Right cardiac atrium (tissue), 5 donors: ENCODE measurements at regions not wholly inside any gene's neighbourhood (a gene's known extent, or its start where the extent isn't known, plus 50 kb on each side); places are given as distances from the start of the nearest gene placed in this dataset.

Experiments
- ATAC-seq, 2 donors: fragments of 200-7000 bp; cut with Tn5 transposase; one replicate each; pipeline versions ENCODE4 v1.8.0 to v1.9.1; 2020; ENCODE audit warnings: moderate library complexity in 2 of 2, mild to moderate bottlenecking in 1 of 2
- DNase-seq, 3 donors: peaks; one replicate each; pipeline ENCODE4 v3.0.0-alpha.2; 2020
- H3K27ac ChIP-seq: one replicate; pipeline ENCODE4 v1.5.1; 2013; ENCODE audit warnings: mild to moderate bottlenecking, low read length, control low read depth, moderate library complexity
- H3K27me3 ChIP-seq: one replicate; pipeline ENCODE4 v1.6.1; 2013; ENCODE audit not compliant: control insufficient read depth, insufficient read depth
- H3K4me1 ChIP-seq: one replicate; pipeline ENCODE4 v1.6.1; 2013; ENCODE audit warnings: low read length; ENCODE audit not compliant: control insufficient read depth, insufficient read depth
- H3K4me3 ChIP-seq: one replicate; pipeline ENCODE4 v1.5.1; 2013; ENCODE audit warnings: low read length, control low read depth
- H3K9me3 ChIP-seq: one replicate; pipeline ENCODE4 v1.6.1; 2013; ENCODE audit warnings: low read length; ENCODE audit not compliant: control insufficient read depth
- WGBS: extraction: QIAGEN DNeasy Blood & Tissue Kit; methylation state at CpG from one replicate; pipeline ENCODE4 v1.1.7; 2013; 5-methylcytosine and 5-hydroxymethylcytosine counted together
- intact Hi-C, 4 donors: fragments of 100-400 bp; cut with DNase I; formaldehyde crosslinking; loops; one replicate each; pipeline versions ENCODE4 v1.11.0 to v1.14.0; 2022 to 2023
- donor health status: healthy with polysubstance abuse.
- donor health status: DM: no; HTN: yes; CAD: no.
- donor health status: DM: no; HTN: no; CAD: no.
- donor health status: DM: no; HTN: yes; CAD: no; lungs with severe emphysema.
- donor health status: DM: yes; HTN: yes; CAD: no.

DNA sequence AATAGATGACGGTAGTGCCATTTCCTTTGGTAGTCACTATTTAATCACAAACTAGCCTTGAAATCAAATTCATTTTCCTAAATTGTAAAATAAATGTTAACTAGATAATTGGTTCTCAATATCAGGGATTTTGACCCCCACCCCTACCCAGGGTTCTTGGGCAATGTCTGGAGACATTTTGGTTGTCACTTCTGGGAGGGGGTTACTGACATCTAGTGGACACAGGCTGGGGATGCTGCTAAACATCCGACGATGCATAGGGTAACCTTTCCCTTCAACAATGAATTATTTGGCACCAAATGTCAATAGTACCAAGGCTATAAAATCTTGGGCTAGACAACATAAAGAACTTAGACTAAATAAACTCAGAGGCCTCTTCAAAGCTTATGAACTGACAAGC, 285.8 kb upstream of the TRPC5 start:
- DNase-seq (no peak), ATAC-seq (no peak)
- WGBS = 26% methylated on average over 3 of the region's 3 CpGs
- Histone ChIP-seq H3K27me3 (no peaks in the 10 kb centered on the region), H3K27ac (no peak overlapping the region), H3K4me3 (no peak overlapping the region), H3K4me1 (no peaks in the 10 kb centered on the region), H3K9me3 (no peaks in the 10 kb centered on the region)
- intact Hi-C loops = no loop called here

DNA sequence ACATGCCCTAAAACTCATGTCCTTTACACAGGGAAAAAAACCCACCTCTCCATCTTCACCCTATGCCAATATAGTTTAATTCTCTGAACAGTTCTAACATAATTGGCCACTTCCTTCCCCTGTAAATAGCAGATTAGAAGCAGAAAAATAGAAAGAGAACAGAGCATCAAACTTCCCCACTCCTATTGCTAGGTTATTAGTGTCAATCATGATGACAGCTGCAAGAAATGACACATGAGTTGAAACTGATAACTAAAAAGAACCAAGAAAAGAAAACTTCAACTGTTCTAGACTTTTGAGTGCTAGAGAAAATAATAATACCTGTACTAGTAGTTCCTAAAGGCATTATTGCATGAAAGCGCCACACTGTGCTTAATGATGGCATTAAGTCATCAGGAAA, 284.5 kb upstream of the TRPC5 start:
- WGBS = 96% methylated on average over 1 of the region's 1 CpG
- Histone ChIP-seq H3K4me3 (no peak overlapping the region), H3K27ac (no peak overlapping the region), H3K9me3 (no peaks in the 10 kb centered on the region), H3K4me1 (no peaks in the 10 kb centered on the region), H3K27me3 (no peaks in the 10 kb centered on the region)
- no peak for DNase-seq
- no peak for ATAC-seq
- intact Hi-C loops = no loop called here

DNA sequence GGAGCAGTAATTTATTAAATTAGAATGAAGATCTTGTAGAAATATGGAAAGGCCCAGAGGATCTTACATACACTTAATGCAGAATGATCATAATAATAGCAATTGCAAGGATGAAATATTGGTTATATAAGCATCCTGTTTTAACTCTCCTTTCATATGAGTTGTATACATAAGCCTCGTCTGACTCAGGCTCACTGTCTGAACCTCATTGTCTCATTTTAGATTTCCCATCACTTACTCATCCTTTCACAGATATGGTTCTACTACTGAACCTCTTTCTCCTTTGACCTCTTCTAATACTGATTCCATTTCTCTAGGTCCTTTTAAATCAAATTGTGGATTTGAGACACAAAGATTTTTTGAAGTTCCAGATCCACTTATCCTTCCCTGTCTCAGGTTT, 277.3 kb upstream of the TRPC5 start:
- 59% methylated on average over 1 of the region's 1 CpG for WGBS
- no peaks in the 10 kb centered on the region for H3K9me3 ChIP-seq
- no peak for ATAC-seq
- H3K27me3 ChIP-seq = no peaks in the 10 kb centered on the region
- H3K4me3 ChIP-seq = no peak overlapping the region
- no peak for DNase-seq
- intact Hi-C loops = no loop called here
- no peaks in the 10 kb centered on the region for H3K4me1 ChIP-seq
- H3K27ac ChIP-seq = no peak overlapping the region

DNA sequence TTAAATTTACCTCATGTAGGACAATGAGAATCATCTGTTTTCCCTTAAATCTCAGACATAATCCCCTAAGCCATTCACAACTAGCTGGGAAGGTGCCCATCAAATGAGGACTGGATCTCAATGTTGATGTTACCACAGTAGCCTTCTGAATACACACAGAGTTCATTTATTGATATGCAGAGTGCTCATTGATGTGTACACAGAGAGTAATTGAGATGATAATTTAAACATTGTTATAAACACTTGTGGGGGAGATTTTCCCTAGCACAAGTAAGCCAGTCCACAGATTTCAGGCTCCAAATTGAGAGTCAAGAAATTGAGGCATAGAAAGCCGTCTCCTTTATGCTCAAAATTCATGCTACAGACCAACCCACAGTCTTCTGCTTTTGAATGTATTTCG, 273.4 kb upstream of the TRPC5 start:
- no peaks in the 10 kb centered on the region for H3K27me3 ChIP-seq
- H3K4me1 ChIP-seq = no peaks in the 10 kb centered on the region
- H3K9me3 ChIP-seq = no peaks in the 10 kb centered on the region
- no peak for DNase-seq
- no peak overlapping the region for H3K4me3 ChIP-seq
- H3K27ac ChIP-seq = no peak overlapping the region
- ATAC-seq = no peak
- intact Hi-C loops = no loop called here
- 53% methylated on average over 2 of the region's 2 CpGs for WGBS

DNA sequence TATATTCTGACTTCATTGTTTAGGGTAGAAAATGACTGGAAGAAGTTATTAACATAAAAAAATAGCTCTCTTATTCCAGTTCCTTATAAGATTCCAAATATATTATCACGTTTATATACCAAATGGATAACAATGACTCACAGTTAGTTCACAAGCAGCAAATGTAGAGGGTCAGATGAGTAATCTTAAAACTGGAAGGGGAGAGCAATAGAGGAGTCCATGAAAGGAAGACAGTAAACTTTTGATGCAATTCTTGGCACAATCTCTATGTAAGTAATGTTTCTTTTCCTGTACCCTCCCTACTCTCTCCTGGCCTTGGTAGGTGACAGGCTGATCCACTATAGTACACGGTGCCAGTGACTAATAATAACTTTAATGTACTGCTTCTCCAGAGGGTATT, 259.0 kb upstream of the TRPC5 start:
- WGBS = 35% methylated on average over 2 of the region's 2 CpGs
- no peaks in the 10 kb centered on the region for H3K27me3 ChIP-seq
- H3K4me3 ChIP-seq = no peak overlapping the region
- ATAC-seq (no peak), DNase-seq (no peak)
- no peaks in the 10 kb centered on the region for H3K9me3 ChIP-seq
- H3K27ac ChIP-seq = no peak overlapping the region
- intact Hi-C loops = no loop called here
- no peaks in the 10 kb centered on the region for H3K4me1 ChIP-seq

DNA sequence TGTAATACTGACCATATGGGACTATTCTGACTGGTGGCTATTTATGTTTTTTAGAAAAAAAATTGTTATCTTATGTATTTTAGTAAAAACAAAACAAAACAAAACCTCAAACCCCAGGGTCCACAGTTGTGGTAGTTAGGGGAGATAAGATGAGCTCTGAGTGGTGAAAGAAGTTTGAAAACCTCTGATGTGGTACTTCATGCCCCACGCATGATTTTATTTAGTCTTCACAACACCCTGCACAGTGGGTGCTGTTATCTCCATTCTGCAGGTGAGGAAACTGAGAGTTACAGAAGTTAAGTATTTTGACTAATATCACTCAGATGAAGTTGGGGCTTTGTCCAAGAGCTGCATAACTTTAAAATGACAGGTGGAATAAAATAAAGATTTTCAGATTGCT, 230.6 kb upstream of the TRPC5 start:
- no peak for ATAC-seq
- no peaks in the 10 kb centered on the region for H3K27me3 ChIP-seq
- no peak overlapping the region for H3K4me3 ChIP-seq
- no peak for DNase-seq
- intact Hi-C loops = no loop called here
- 70% methylated on average over 1 of the region's 1 CpG for WGBS
- no peaks in the 10 kb centered on the region for H3K9me3 ChIP-seq
- no peak overlapping the region for H3K27ac ChIP-seq
- H3K4me1 ChIP-seq = no peaks in the 10 kb centered on the region

DNA sequence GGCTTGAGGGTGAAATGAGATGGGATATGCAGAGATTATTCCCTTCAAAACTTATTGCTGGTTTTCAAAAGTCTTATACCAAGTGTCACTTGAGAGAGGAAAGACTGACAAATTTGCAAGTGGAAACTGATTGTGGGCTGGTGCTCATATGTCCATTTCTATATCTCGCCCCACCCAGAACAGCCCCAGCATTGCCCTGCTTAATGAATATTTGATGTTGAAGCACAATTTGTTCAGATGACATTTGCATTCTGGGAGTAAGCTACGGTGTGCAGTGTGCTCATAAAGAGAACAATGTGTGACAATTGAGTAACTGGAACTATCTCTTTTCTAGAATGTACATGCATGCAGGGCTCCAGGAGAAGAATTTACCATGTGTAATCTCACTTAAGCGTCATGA, 223.5 kb upstream of the TRPC5 start:
- WGBS = 80% methylated on average over 3 of the region's 3 CpGs
- H3K4me1 ChIP-seq = no peaks in the 10 kb centered on the region
- H3K27ac ChIP-seq = no peak overlapping the region
- no peak overlapping the region for H3K4me3 ChIP-seq
- intact Hi-C loops = no loop called here
- no peak for DNase-seq
- H3K27me3 ChIP-seq = no peaks in the 10 kb centered on the region
- no peaks in the 10 kb centered on the region for H3K9me3 ChIP-seq
- ATAC-seq = no peak

DNA sequence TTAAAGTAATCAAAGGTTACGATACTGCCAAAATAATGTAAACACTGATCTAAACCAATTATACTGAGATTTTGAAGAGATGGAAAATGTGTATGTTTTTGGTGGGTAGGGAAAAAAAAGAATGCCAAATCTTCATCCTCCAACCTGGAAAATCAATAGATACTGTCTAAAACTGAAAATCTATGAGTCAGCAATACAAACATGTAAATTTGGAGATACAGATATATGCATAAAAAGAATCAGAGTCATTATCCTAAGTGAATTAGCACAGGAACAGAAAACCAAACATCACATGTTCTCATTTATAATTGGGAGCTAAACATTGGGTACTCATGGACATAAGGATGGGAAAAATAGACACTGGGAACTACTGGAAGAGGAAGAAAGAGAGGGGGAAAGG, 197.4 kb upstream of the TRPC5 start:
- WGBS = 88% methylated on average over 1 of the region's 1 CpG
- Histone ChIP-seq H3K27ac (no peak overlapping the region), H3K4me3 (no peak overlapping the region), H3K27me3 (no peaks in the 10 kb centered on the region), H3K9me3 (no peaks in the 10 kb centered on the region), H3K4me1 (no peaks in the 10 kb centered on the region)
- DNase-seq (no peak), ATAC-seq (no peak)
- intact Hi-C loops = no loop called here

DNA sequence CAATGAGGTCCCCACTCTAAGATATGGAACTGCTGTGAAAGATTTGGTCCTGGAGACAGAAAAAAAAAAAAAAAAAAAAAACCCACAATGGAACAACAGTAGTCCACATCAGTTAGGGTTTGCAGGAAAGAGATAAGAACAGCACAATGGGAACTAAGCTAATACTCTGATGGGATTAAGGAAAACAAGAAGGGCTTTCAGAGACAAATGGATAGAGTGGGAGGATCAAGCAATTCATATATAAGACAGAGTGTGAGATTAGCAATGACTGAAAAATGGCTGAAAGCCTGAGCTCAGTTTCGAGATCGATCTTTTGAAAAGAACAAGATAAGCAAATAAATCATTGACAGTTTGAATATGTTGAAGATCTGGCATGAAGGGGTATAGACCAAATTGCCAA, 188.4 kb upstream of the TRPC5 start:
- Histone ChIP-seq H3K27ac (no peak overlapping the region), H3K9me3 (no peaks in the 10 kb centered on the region), H3K27me3 (no peaks in the 10 kb centered on the region), H3K4me1 (no peaks in the 10 kb centered on the region), H3K4me3 (no peak overlapping the region)
- WGBS = 42% methylated on average over 2 of the region's 2 CpGs
- intact Hi-C loops = no loop called here
- no peak for ATAC-seq
- no peak for DNase-seq

DNA sequence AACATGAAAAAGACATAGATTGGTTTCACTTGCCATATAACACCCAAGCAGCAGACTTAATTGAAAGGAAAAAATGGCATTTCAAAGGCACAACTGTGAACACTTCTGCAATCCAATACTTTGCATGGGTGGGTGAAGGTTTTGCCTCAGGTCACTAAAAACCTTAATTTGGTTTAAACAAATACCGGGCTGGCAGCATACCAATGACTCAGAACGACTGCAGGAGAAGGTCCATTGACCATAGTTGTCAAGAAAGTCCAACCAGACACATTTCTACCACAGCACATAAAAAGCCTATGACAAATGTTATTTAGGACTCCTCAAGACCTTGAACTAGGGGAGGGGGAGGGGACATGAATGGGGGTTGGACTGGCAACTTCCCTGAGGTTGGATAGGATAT, 183.6 kb upstream of the TRPC5 start:
- Histone ChIP-seq H3K4me3 (no peak overlapping the region), H3K27me3 (no peaks in the 10 kb centered on the region), H3K4me1 (no peaks in the 10 kb centered on the region), H3K9me3 (no peaks in the 10 kb centered on the region), H3K27ac (no peak overlapping the region)
- DNase-seq = no peak
- no peak for ATAC-seq
- intact Hi-C loops = no loop called here
- WGBS = 72% methylated on average over 2 of the region's 2 CpGs

DNA sequence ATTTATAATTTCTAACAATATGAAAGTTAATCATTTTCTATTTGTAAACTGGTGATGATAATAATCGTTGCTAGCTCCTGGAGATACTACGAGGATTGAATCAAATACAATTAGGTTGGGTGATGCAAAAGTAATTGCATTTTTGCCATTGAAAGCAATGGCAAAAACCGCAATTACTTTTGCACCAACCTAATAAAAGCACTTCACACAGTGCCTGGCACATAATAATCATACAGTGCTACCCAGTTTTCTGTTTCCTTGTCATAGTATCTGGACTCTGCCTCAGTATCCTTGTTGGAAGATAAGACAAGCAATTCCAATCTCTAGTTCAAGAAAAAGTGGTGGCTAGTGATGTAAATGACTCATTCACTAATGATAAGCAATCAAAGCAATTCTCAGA, 176.8 kb upstream of the TRPC5 start:
- Histone ChIP-seq H3K27ac (no peak overlapping the region), H3K27me3 (no peaks in the 10 kb centered on the region), H3K4me3 (no peak overlapping the region), H3K4me1 (no peaks in the 10 kb centered on the region), H3K9me3 (no peaks in the 10 kb centered on the region)
- 44% methylated on average over 3 of the region's 3 CpGs for WGBS
- ATAC-seq (no peak), DNase-seq (no peak)
- intact Hi-C loops = no loop called here

DNA sequence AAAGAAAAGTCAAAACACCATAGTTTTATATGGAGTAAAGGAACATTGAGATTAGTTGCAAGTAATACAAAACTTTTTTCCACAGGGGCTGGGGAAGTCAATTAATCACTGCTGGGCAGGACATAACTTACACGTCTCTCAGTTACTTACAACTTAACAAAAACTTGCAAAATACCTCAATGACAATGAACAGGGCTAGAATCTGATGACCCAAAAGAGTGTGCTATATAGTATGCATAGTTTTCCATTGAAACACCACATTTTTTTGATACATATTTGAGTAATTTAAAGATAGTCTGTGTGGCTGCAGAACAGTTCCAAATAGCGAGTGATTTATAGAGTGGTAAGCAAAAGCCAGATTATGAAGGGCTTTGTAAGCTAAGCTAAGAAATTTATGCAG, 172.3 kb upstream of the TRPC5 start:
- Histone ChIP-seq H3K27ac (no peak overlapping the region), H3K9me3 (no peaks in the 10 kb centered on the region), H3K4me3 (no peak overlapping the region), H3K27me3 (no peaks in the 10 kb centered on the region), H3K4me1 (no peaks in the 10 kb centered on the region)
- WGBS = 59% methylated on average over 2 of the region's 2 CpGs
- intact Hi-C loops = no loop called here
- ATAC-seq (no peak), DNase-seq (no peak)
